Tibial nerve (tissue), 4 donors: ENCODE measurements at regions not wholly inside any gene's neighbourhood (a gene's known extent, or its start where the extent isn't known, plus 50 kb on each side); places are given as distances from the start of the nearest gene placed in this dataset.

Source experiments
- DNase-seq, 2 donors: peaks; one replicate each; pipeline ENCODE4 v3.0.0-alpha.2; 2019; ENCODE audit warnings: low spot score in 2 of 2
- H3K27ac ChIP-seq, 4 donors: fragments of 200-600 bp; sonication (generic) in 3 of 4; one replicate each; pipeline ENCODE4 v1.5.1; 2017 to 2019; ENCODE audit warnings: mild to moderate bottlenecking in 1 of 4
- H3K27me3 ChIP-seq, 2 donors: fragments of 200-600 bp; sonication (generic) in 1 of 2; one replicate each; pipeline versions ENCODE4 v1.5.1 to v1.6.0; 2017 to 2019
- H3K36me3 ChIP-seq, 3 donors: fragments of 200-600 bp; sonication (generic); one replicate each; pipeline ENCODE4 v1.5.1; 2018 to 2019
- H3K4me1 ChIP-seq, 4 donors: fragments of 200-600 bp; sonication (generic) in 3 of 4; one replicate each; pipeline ENCODE4 v1.5.1; 2017 to 2019
- H3K4me3 ChIP-seq, 4 donors: fragments of 200-600 bp; sonication (generic) in 3 of 4; one replicate each; pipeline ENCODE4 v1.5.1; 2017 to 2019; ENCODE audit warnings: mild to moderate bottlenecking in 1 of 4, moderate library complexity in 1 of 4
- H3K9me3 ChIP-seq, 4 donors: fragments of 200-600 bp; sonication (generic) in 3 of 4; one replicate each; pipeline ENCODE4 v1.5.1; 2017 to 2019
- CTCF ChIP-seq, 5 experiments: fragments of 200-600 bp in 3 of 5; fragments of 450-650 bp in 2 of 5; sonication (generic) in 3 of 5; IDR thresholded peaks; one replicate each; pipeline ENCODE4 v1.5.1; 2016 to 2019; ENCODE audit warnings: antibody characterized with exemption in 5 of 5, mild to moderate bottlenecking in 3 of 5, moderate library complexity in 2 of 5
- EP300 ChIP-seq, 2 donors: sonication (generic); formaldehyde crosslinking; IDR thresholded peaks; one replicate each; pipeline ENCODE4 v1.6.1; 2017; ENCODE audit warnings: antibody characterized with exemption in 2 of 2, mild to moderate bottlenecking in 1 of 2
- POLR2A ChIP-seq, 2 donors: fragments of 450-650 bp; IDR thresholded peaks; one replicate each; pipeline ENCODE4 v1.6.1; 2017; ENCODE audit warnings: antibody characterized with exemption in 2 of 2, mild to moderate bottlenecking in 2 of 2, moderate library complexity in 2 of 2
- WGBS, 2 donors: methylation state at CpG; one replicate each; pipeline ENCODE4 v1.1.5; 2018; 5-methylcytosine and 5-hydroxymethylcytosine counted together

- H3K4me3 ChIP-seq: no peak overlapping the region
- no peak overlapping the region for H3K27ac ChIP-seq
- H3K36me3 ChIP-seq: no peaks in the 10 kb centered on the region
- no peaks in the 10 kb centered on the region for H3K4me1 ChIP-seq
- H3K27me3 ChIP-seq: peaks cover 0 to 2% of the 10 kb centered on the region in 2 donors
- TF ChIP-seq CTCF (IDR thresholded peaks at IDR 0.05) (no peak), POLR2A (IDR thresholded peaks at IDR 0.05) (no peak), EP300 (IDR thresholded peaks at IDR 0.05) (no peak)
- no peaks in the 10 kb centered on the region for H3K9me3 ChIP-seq
- DNase-seq: no peak
- 60 to 61% methylated on average over 13 of the region's 13 CpGs for WGBS, 2 donors
These were observed 539.5 kb downstream of the RNF144A start for GRCh38 chr2:7456762-7457161.

- 92 to 95% methylated on average over 2 of the region's 2 CpGs for WGBS, 2 donors
- Histone ChIP-seq H3K27ac (no peak overlapping the region), H3K36me3 (no peaks in the 10 kb centered on the region), H3K9me3 (no peaks in the 10 kb centered on the region), H3K4me3 (no peak overlapping the region), H3K4me1 (no peaks in the 10 kb centered on the region), H3K27me3 (peaks cover 0 to 2% of the 10 kb centered on the region in 2 donors)
- no peak for TF ChIP-seq EP300 (IDR thresholded peaks at IDR 0.05)
- TF ChIP-seq CTCF (IDR thresholded peaks at IDR 0.05): no peak
- TF ChIP-seq POLR2A (IDR thresholded peaks at IDR 0.05): no peak
- no peak for DNase-seq
These were observed 540.9 kb downstream of the RNF144A start for GRCh38 chr2:7458066-7458465.

- 87 to 90% methylated on average over 4 of the region's 4 CpGs for WGBS, 2 donors
- TF ChIP-seq POLR2A (IDR thresholded peaks at IDR 0.05): no peak
- TF ChIP-seq EP300 (IDR thresholded peaks at IDR 0.05): no peak
- no peak for TF ChIP-seq CTCF (IDR thresholded peaks at IDR 0.05)
- Histone ChIP-seq H3K4me3 (no peak overlapping the region), H3K36me3 (no peaks in the 10 kb centered on the region), H3K9me3 (no peaks in the 10 kb centered on the region), H3K4me1 (no peaks in the 10 kb centered on the region), H3K27ac (no peak overlapping the region), H3K27me3 (no peaks in the 10 kb centered on the region)
- DNase-seq: no peak
These were observed 550.7 kb downstream of the RNF144A start for GRCh38 chr2:7467782-7468447.

GRCh38 chr2:7468448-7468828, 551.2 kb downstream of the RNF144A start:
- Histone ChIP-seq H3K27ac (no peak overlapping the region), H3K4me3 (no peak overlapping the region), H3K36me3 (no peaks in the 10 kb centered on the region), H3K27me3 (no peaks in the 10 kb centered on the region), H3K4me1 (no peaks in the 10 kb centered on the region), H3K9me3 (no peaks in the 10 kb centered on the region)
- DNase-seq: no peak
- WGBS, 2 donors: 90 to 91% methylated on average over 3 of the region's 3 CpGs
- TF ChIP-seq POLR2A (IDR thresholded peaks at IDR 0.05): no peak
- no peak for TF ChIP-seq CTCF (IDR thresholded peaks at IDR 0.05)
- no peak for TF ChIP-seq EP300 (IDR thresholded peaks at IDR 0.05)

GRCh38 chr2:7468955-7469354, 551.7 kb downstream of the RNF144A start:
- TF ChIP-seq POLR2A (IDR thresholded peaks at IDR 0.05): no peak
- no peak for TF ChIP-seq EP300 (IDR thresholded peaks at IDR 0.05)
- no peak for TF ChIP-seq CTCF (IDR thresholded peaks at IDR 0.05)
- Histone ChIP-seq H3K27me3 (no peaks in the 10 kb centered on the region), H3K36me3 (no peaks in the 10 kb centered on the region), H3K27ac (no peak overlapping the region), H3K4me3 (no peak overlapping the region), H3K4me1 (no peaks in the 10 kb centered on the region), H3K9me3 (no peaks in the 10 kb centered on the region)
- no peak for DNase-seq
- 73 to 79% methylated on average over 1 of the region's 1 CpG for whole genome bisulfite sequencing, 2 donors
